ENCODE measurements at regions not wholly inside any gene's neighbourhood (a gene's known extent, or its start where the extent isn't known, plus 50 kb on each side); places are given as distances from the start of the nearest gene placed in this dataset.

DNA sequence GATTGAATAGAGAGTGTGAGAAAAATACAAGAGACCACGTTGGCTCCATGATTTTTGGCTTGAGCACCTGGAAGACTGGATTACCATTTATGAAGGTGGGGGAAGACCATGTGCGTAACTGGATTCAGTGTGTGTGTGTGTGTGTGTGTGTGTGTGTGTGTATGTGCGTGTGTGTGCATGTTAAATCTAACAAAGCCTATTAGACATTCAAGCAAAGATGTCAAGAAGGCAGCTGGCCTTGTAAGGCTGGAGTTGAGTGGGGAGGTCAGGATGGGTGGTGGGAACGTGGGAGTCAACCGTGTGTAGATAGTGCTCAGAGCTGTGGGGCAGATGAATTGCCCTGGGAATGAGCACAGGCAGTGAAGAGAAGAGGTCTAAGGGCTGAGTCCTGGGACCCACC lies 293.8 kb upstream of the POU3F1 start:
- Histone ChIP-seq H3K23ac (ENCODE audit: insufficient read length, low read depth, low read length) (no peak overlapping the region), H3K27ac (ENCODE audit: insufficient read length, low read depth, low read length) (no peak overlapping the region), H4K8ac (replicated peaks; ENCODE audit: insufficient read length, low read depth, low read length) (no peak overlapping the region), H3K23me2 (ENCODE audit: insufficient read length, low read depth, low read length, poor library complexity, severe bottlenecking) (no peaks in the 10 kb centered on the region), H3T11ph (ENCODE audit: low read length) (no peak overlapping the region), H2BK5ac (ENCODE audit: insufficient read length, low read length) (no peak overlapping the region), H3K4ac (ENCODE audit: low read depth, low read length) (no peak overlapping the region), H3K9ac (ENCODE audit: extremely low read depth, insufficient read length, low read length) (no peak overlapping the region), H3K79me2 (ENCODE audit: insufficient read depth, low read length) (no peaks in the 10 kb centered on the region), H2BK12ac (ENCODE audit: insufficient read length, low read depth, low read length) (no peak overlapping the region), H2AK5ac (ENCODE audit: insufficient read length, low read length) (no peak overlapping the region), H3K18ac (ENCODE audit: insufficient read length, low read depth, low read length) (no peak overlapping the region), H3K4me2 (ENCODE audit: insufficient read depth, insufficient read length, low read length) (no peak overlapping the region), H3K56ac (ENCODE audit: insufficient read length, low read depth, low read length) (no peak overlapping the region), H3K79me1 (ENCODE audit: insufficient read depth, low read depth, low read length, poor library complexity, severe bottlenecking) (no peaks in the 10 kb centered on the region), H4K5ac (ENCODE audit: insufficient read length, low read depth, low read length) (no peak overlapping the region), H2BK20ac (ENCODE audit: low read depth, low read length, poor library complexity, severe bottlenecking) (no peak overlapping the region), H2BK120ac (ENCODE audit: low read depth, low read length, poor library complexity, severe bottlenecking) (no peak overlapping the region), H3K9me3 (ENCODE audit: control insufficient read depth, low read depth, low read length) (no peaks in the 10 kb centered on the region), H3K27me3 (ENCODE audit: insufficient read depth, low read length) (no peaks in the 10 kb centered on the region; the same call in 1 of the 2 replicates), H2BK15ac (ENCODE audit: low read depth, low read length) (no peak overlapping the region), H4K20me1 (ENCODE audit: control insufficient read depth, insufficient read depth, insufficient read length) (no peaks in the 10 kb centered on the region), H3K14ac (ENCODE audit: insufficient read depth, low read length) (no peak overlapping the region), H4K91ac (ENCODE audit: insufficient read length, low read depth, low read length) (no peak overlapping the region), H2AFZ (ENCODE audit: low read length) (no peak overlapping the region), H3K4me1 (ENCODE audit: insufficient read depth, low read length) (peaks cover 4% of the 10 kb centered on the region; the same call in 1 of the 2 replicates)
- Mint-ChIP-seq H3K4me1 (peaks cover 21 to 28% of the 10 kb centered on the region in 2 experiments), H3K9me3 (no peaks in the 10 kb centered on the region; a peak in 1 of 5 replicates), H3K4me3 (no peak overlapping the region), H3K27ac (peak overlapping the region in 1 of 3 experiments; percentile 25; a peak in 1 of 7 replicates), H3K27me3 (ENCODE audit: low read depth) (peaks cover 6% of the 10 kb centered on the region; the same call in 1 of the 2 replicates), H3K36me3 (ENCODE audit: insufficient read depth in 1 of 3, low read depth in 3 of 3) (peaks cover 0 to 2% (median 0%) of the 10 kb centered on the region in 3 experiments; a peak in 2 of 7 replicates)
- no peak for TF ChIP-seq CTCF (conservative IDR thresholded peaks at IDR 0.05)
- no peak for DNase-seq
- no CpG with 5 or more reads among the region's 5 CpGs for WGBS (ENCODE audit: extremely low coverage, insufficient read length, low lambda C conversion rate)

All from H9 (cell line).